Neural crest cell (in vitro differentiated cells): ENCODE measurements at regions not wholly inside any gene's neighbourhood (a gene's known extent, or its start where the extent isn't known, plus 50 kb on each side); places are given as distances from the start of the nearest gene placed in this dataset.
A peak's percentile ranks its signal among the peaks of the same experiment; 100 is the strongest.

Experiments used
- DNase-seq: peaks from one replicate; pipeline ENCODE4 v3.0.0; 2021; ENCODE audit warnings: low read depth, mixed read lengths, low spot score
- H3K27ac Mint-ChIP-seq: one replicate; pipeline ENCODE4 v1.8.0; 2021; ENCODE audit warnings: mild to moderate bottlenecking, mixed read lengths; ENCODE audit not compliant: unreplicated experiment
- H3K27me3 Mint-ChIP-seq: 2 replicates; pipeline ENCODE4 v1.8.0; 2021; ENCODE audit warnings: low read depth, mild to moderate bottlenecking, mixed read lengths
- H3K36me3 Mint-ChIP-seq: 2 replicates; pipeline ENCODE4 v1.8.0; 2021; ENCODE audit warnings: low read depth, mild to moderate bottlenecking, mixed read lengths
- H3K4me1 Mint-ChIP-seq: 2 replicates; pipeline ENCODE4 v1.8.0; 2021; ENCODE audit warnings: mixed read lengths
- H3K4me3 Mint-ChIP-seq: one replicate; pipeline ENCODE4 v1.8.0; 2021; ENCODE audit warnings: mild to moderate bottlenecking, mixed read lengths
- H3K9me3 Mint-ChIP-seq: 2 replicates; pipeline ENCODE4 v1.8.0; 2021; ENCODE audit warnings: mixed read lengths
- TF ChIP-seq, protein P1 (sequence below): fragments of 200-600 bp; sonication (generic); conservative IDR thresholded peaks from 2 replicates; pipeline ENCODE4 v1.5.0; 2021; ENCODE audit warnings: antibody characterized with exemption, mild to moderate bottlenecking

DNA sequence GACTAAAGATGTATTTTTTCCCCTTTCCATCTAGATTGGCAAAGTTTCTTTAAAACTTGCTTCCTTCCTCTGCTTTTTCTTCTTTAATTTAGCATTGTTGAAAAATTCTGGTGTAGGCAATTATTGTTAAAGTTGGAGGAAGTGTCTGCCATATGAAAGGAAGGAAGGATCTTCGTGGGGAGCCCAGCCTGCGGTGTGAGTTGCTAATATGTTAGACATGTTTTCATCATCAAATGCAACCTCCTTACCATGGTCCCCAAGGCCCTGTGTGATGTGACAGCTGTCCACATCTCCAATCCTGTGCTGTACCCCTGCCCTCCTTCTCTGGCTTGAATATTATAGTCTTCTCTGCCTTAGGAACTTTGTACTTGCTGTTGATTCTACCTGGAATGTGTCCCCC lies 81.0 kb upstream of the ZBTB18 start:
- Mint-ChIP-seq H3K36me3 (no peaks in the 10 kb centered on the region), H3K27ac (no peak overlapping the region), H3K27me3 (no peaks in the 10 kb centered on the region), H3K4me3 (no peak overlapping the region), H3K9me3 (no peaks in the 10 kb centered on the region), H3K4me1 (peaks cover 30% of the 10 kb centered on the region)
- no peak for DNase-seq
- TF ChIP-seq, protein P1, sequence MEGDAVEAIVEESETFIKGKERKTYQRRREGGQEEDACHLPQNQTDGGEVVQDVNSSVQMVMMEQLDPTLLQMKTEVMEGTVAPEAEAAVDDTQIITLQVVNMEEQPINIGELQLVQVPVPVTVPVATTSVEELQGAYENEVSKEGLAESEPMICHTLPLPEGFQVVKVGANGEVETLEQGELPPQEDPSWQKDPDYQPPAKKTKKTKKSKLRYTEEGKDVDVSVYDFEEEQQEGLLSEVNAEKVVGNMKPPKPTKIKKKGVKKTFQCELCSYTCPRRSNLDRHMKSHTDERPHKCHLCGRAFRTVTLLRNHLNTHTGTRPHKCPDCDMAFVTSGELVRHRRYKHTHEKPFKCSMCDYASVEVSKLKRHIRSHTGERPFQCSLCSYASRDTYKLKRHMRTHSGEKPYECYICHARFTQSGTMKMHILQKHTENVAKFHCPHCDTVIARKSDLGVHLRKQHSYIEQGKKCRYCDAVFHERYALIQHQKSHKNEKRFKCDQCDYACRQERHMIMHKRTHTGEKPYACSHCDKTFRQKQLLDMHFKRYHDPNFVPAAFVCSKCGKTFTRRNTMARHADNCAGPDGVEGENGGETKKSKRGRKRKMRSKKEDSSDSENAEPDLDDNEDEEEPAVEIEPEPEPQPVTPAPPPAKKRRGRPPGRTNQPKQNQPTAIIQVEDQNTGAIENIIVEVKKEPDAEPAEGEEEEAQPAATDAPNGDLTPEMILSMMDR: no peak

GRCh38 chr1:243968413-243968812 lies 82.7 kb upstream of the ZBTB18 start:
- no peak for DNase-seq
- TF ChIP-seq, protein P1: no peak
- H3K27me3 Mint-ChIP-seq: no peaks in the 10 kb centered on the region
- H3K9me3 Mint-ChIP-seq: no peaks in the 10 kb centered on the region
- no peak overlapping the region for H3K4me3 Mint-ChIP-seq
- H3K27ac Mint-ChIP-seq: peak overlapping the region; percentile 0
- H3K4me1 Mint-ChIP-seq: peaks cover 33% of the 10 kb centered on the region
- no peaks in the 10 kb centered on the region for H3K36me3 Mint-ChIP-seq

DNA sequence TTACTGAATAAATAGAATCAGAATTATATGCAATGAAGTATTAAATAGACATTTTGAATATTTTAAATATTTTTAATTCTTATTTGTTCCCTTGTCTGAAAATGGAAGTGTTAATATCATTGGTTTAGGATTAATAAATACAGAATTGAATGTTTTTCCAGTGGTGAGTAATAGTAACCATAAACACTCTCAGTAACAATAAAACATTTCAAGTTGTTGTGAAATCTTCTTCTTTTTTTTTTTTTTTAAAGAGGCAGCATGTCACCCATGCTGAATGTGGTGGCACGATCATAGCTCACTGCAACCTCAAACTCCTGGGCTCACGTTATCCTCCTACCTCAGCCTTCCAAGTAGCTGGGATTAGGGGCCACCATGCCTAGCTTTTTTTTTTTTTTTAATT lies 86.2 kb upstream of the ZBTB18 start:
- H3K27ac Mint-ChIP-seq: no peak overlapping the region
- peaks cover 48% of the 10 kb centered on the region for H3K4me1 Mint-ChIP-seq
- H3K36me3 Mint-ChIP-seq: no peaks in the 10 kb centered on the region
- H3K9me3 Mint-ChIP-seq: no peaks in the 10 kb centered on the region
- no peak for DNase-seq
- no peaks in the 10 kb centered on the region for H3K27me3 Mint-ChIP-seq
- TF ChIP-seq, protein P1: no peak
- H3K4me3 Mint-ChIP-seq: no peak overlapping the region

DNA sequence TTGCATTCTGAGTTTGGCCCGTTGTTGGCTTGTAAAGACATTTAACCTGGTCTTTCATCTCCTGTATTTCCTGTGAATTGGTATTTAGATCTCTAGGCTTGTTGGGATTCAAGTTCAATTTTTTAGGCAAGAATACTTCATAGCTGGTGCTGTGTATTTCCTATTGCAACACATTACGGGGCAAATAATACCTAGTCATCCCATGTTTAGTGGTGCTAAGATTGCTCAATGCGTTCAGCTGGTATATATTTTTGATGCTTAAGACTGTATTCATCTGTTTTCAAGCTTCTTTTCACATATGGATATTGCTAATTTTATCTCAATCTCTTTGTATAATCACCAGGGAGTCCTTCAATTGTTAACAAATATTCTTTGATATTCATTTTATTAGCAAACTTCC lies 87.5 kb upstream of the ZBTB18 start:
- no peak overlapping the region for H3K4me3 Mint-ChIP-seq
- H3K36me3 Mint-ChIP-seq: no peaks in the 10 kb centered on the region
- DNase-seq: no peak
- no peaks in the 10 kb centered on the region for H3K27me3 Mint-ChIP-seq
- TF ChIP-seq, protein P1: no peak
- no peaks in the 10 kb centered on the region for H3K9me3 Mint-ChIP-seq
- H3K27ac Mint-ChIP-seq: no peak overlapping the region
- H3K4me1 Mint-ChIP-seq: peaks cover 35% of the 10 kb centered on the region

DNA sequence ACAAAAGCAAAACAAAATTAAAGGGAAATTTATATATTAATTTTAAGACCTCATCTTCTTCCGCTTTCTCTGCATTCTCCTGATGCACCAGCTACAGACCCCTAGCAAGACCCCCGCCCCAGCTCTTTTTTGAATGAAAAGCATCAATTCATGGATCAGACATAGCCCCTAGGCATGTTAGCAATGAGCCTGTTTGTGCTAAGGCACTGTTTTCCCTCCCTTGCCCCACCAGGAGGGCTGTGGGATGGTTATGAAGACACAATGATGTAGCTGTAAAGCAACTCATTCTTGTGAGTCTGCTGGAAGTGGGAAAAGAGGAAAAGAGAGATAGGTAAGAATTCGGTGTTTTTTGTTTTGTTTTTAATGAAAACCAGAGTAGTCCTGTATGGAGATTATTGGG lies 88.5 kb upstream of the ZBTB18 start:
- no peak overlapping the region for H3K27ac Mint-ChIP-seq
- H3K27me3 Mint-ChIP-seq: no peaks in the 10 kb centered on the region
- peaks cover 24% of the 10 kb centered on the region for H3K4me1 Mint-ChIP-seq
- TF ChIP-seq, protein P1: no peak
- DNase-seq: peak; percentile 14
- H3K9me3 Mint-ChIP-seq: no peaks in the 10 kb centered on the region
- no peaks in the 10 kb centered on the region for H3K36me3 Mint-ChIP-seq
- no peak overlapping the region for H3K4me3 Mint-ChIP-seq

DNA sequence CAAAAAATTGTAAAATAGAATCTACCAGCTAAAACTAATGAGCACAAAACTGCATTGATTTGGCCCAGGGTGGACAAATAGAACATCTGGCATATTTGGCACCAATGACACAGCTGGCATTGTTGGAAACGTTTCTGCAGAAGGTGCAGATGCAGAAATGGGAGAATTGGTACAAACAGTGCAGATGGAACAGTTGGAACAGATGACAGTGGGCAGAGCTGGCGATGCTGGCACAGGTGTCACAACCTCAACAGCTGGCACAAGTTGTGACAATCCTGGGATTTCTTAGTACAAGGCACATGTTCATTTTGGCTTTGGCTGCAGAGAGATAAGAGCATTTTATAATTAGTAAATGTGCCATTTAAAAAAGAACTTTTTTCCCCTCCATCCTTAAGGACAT lies 91.1 kb upstream of the ZBTB18 start:
- Mint-ChIP-seq H3K36me3 (no peaks in the 10 kb centered on the region), H3K4me1 (peaks cover 24% of the 10 kb centered on the region), H3K27me3 (no peaks in the 10 kb centered on the region), H3K27ac (no peak overlapping the region), H3K4me3 (no peak overlapping the region), H3K9me3 (no peaks in the 10 kb centered on the region)
- TF ChIP-seq, protein P1: no peak
- no peak for DNase-seq
